Panc1 (cell line): ENCODE measurements at regions not wholly inside any gene's neighbourhood (a gene's known extent, or its start where the extent isn't known, plus 50 kb on each side); places are given as distances from the start of the nearest gene placed in this dataset.

Experiments used
- ATAC-seq: fragments of 200-7000 bp; cut with Tn5 transposase; 2 replicates; pipeline ENCODE4 v1.9.1; 2020; ENCODE audit warnings: mild to moderate bottlenecking, moderate library complexity
- BruUV-seq: library from RNA; stranded (reverse); fragments of 400-500 nt; replicated peaks from 2 replicates; lab custom pipeline; 2021; lab: Mats Ljungman, UMichigan
- CTCF ChIA-PET: fragments of 300-600 bp; sonication (Branson Sonifier 250); formaldehyde crosslinking; loops from one replicate; lab custom pipeline; 2022; ENCODE audit warnings: antibody characterized with exemption; lab: Charles Lee
- POLR2A ChIA-PET: fragments of 300-600 bp; sonication (Branson Sonifier 250); formaldehyde crosslinking; loops from one replicate; lab custom pipeline; 2022; ENCODE audit warnings: antibody characterized with exemption; lab: Charles Lee
- DNase-seq: peaks from one replicate; pipeline ENCODE4 v3.0.0-alpha.2; 2010; ENCODE audit warnings: low read depth, low spot score
- H3K27ac ChIP-seq: 2 replicates; pipeline ENCODE4 v1.5.1; 2011; ENCODE audit warnings: mild to moderate bottlenecking, low read length, inconsistent platforms
- H3K27me3 ChIP-seq: fragments of 200-500 bp; sonication (Bioruptor generic); 2 replicates; pipeline ENCODE4 v1.6.0; 2014; ENCODE audit warnings: low read length, inconsistent platforms; ENCODE audit not compliant: control insufficient read depth, insufficient read depth
- H3K36me3 ChIP-seq: fragments of 200-500 bp; sonication (Bioruptor generic); 2 replicates; pipeline ENCODE4 v1.5.1; 2014; ENCODE audit warnings: inconsistent platforms, mild to moderate bottlenecking, low read length, moderate library complexity; ENCODE audit not compliant: control insufficient read depth, insufficient read depth
- H3K4me1 ChIP-seq: 2 replicates; pipeline ENCODE4 v1.5.1; 2011; ENCODE audit warnings: inconsistent platforms, mild to moderate bottlenecking, low read length, moderate library complexity; ENCODE audit not compliant: control insufficient read depth, insufficient read depth
- H3K4me3 ChIP-seq, 2 experiments: 2 replicates each; pipeline ENCODE4 v1.5.1; 2011 to 2012; ENCODE audit warnings: low read depth in 2 of 2, low read length in 2 of 2, mild to moderate bottlenecking in 2 of 2, inconsistent platforms in 1 of 2, moderate library complexity in 1 of 2
- H3K9me3 ChIP-seq: fragments of 200-500 bp; sonication (Bioruptor generic); 2 replicates; pipeline ENCODE4 v1.5.1; 2014; ENCODE audit warnings: low read depth, mild to moderate bottlenecking, inconsistent platforms, low read length, moderate library complexity; ENCODE audit not compliant: control insufficient read depth, insufficient read depth
- CTCF ChIP-seq: fragments of 450-650 bp; IDR thresholded peaks from 2 replicates; pipeline ENCODE4 v1.5.1; 2017; ENCODE audit warnings: mild to moderate bottlenecking
- POLR2AphosphoS5 ChIP-seq: IDR thresholded peaks from 2 replicates; pipeline ENCODE4 v1.6.1; 2012; ENCODE audit warnings: mild to moderate bottlenecking, low read depth, low read length, moderate library complexity
- REST ChIP-seq, 2 experiments: IDR thresholded peaks; 2 replicates each; pipeline ENCODE4 v1.6.1; 2011 to 2012; ENCODE audit warnings: low read depth in 2 of 2, control low read depth in 1 of 2, low read length in 1 of 2, mild to moderate bottlenecking in 1 of 2, moderate library complexity in 1 of 2; ENCODE audit not compliant: insufficient read depth in 1 of 2
- SIN3A ChIP-seq: IDR thresholded peaks from 2 replicates; pipeline ENCODE4 v1.6.1; 2012; ENCODE audit warnings: low read depth, mild to moderate bottlenecking, low read length, moderate library complexity, borderline replicate concordance; ENCODE audit not compliant: insufficient read depth
- TCF7L2 ChIP-seq: IDR thresholded peaks from 2 replicates; pipeline ENCODE4 v1.6.1; 2011; ENCODE audit warnings: mild to moderate bottlenecking, low read depth, low read length, inconsistent platforms
- in situ Hi-C: cut with HindIII; loops from 2 replicates; pipeline ENCODE4 v1.10.0; 2016; ENCODE audit warnings: low sequenced_read_pairs, low pct_unique_long_range_greater_than_20kb
- intact Hi-C: fragments of 100-400 bp; cut with micrococcal nuclease; formaldehyde crosslinking; loops from one replicate; pipeline ENCODE4 v1.10.0; 2022; ENCODE audit not compliant: unreplicated experiment

DNA sequence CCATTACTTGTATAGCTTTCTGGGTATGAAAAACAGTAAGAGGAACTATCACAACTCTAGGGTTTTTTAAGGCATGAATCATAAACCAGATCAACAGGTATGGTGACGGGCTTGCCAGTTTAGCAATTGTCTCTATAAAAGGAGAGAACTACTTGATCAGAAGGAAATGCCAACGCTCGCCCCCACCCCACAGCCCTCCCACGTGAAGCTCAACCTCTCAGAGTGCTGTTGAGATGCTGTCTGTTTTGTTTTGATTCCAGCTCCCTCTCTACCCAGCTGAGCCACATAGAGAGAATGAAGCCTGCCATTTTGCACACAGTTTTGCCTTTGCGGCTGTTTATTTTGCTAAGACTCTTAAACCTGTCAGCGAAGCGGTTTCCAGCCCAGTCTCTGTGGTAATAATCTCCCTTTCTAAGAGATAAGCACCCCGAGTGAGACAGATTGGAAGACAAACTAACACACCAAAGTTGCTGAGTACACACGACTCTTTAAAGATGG is 257.9 kb upstream of the ANKRD55 start:
- intact Hi-C loops = no loop called here
- Histone ChIP-seq H3K9me3 (no peaks in the 10 kb centered on the region), H3K27me3 (no peaks in the 10 kb centered on the region; the same call in 1 of the 2 replicates), H3K36me3 (no peaks in the 10 kb centered on the region), H3K4me3 (no peak overlapping the region), H3K4me1 (no peaks in the 10 kb centered on the region), H3K27ac (no peak overlapping the region)
- BruUV-seq = no TSS peak
- in situ Hi-C loops = no loop called here
- CTCF ChIA-PET = no interaction called here
- POLR2A ChIA-PET = no interaction called here
- DNase-seq = no peak
- TF ChIP-seq TCF7L2 = no peak
- no peak for ATAC-seq

DNA sequence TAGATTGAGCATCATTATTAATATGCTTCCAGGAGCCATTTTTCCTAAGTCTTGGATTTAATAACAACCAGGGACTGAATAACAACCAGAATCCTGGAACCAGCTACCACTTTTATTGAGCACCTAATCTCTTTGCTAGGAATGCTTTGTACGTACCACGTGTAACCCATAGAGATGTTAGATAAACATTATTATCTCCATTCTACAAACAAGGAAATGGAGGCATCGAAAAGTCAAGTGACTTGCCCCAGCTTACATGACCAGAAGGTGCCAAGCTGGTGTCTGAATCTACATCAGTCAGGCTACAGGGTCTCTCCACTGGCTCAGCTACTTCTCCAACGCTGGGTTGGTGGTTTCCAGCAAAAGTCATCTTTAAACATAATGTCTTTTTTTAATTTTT is 256.1 kb upstream of the ANKRD55 start:
- H3K4me3 ChIP-seq = no peak overlapping the region
- DNase-seq = no peak
- ATAC-seq = no peak
- no peaks in the 10 kb centered on the region for H3K36me3 ChIP-seq
- intact Hi-C loops = loop anchor here (10.0 kb wide), 1 partner anchor 326 kb away; the partner anchor contains the start of gene MAP3K1
- H3K27me3 ChIP-seq = no peaks in the 10 kb centered on the region
- ChIA-PET CTCF (no interaction called here), POLR2A (no interaction called here)
- H3K9me3 ChIP-seq = no peaks in the 10 kb centered on the region
- in situ Hi-C loops = no loop called here
- TF ChIP-seq REST (IDR thresholded peaks at IDR 0.05; ENCODE audit: insufficient read depth in 1 of 2, low read depth in 2 of 2, low read length in 1 of 2) = no peak
- no peak for TF ChIP-seq SIN3A
- no peak for TF ChIP-seq CTCF
- no peak for TF ChIP-seq POLR2AphosphoS5
- TF ChIP-seq TCF7L2 = no peak
- no peak overlapping the region for H3K27ac ChIP-seq
- H3K4me1 ChIP-seq = no peaks in the 10 kb centered on the region
- BruUV-seq = no TSS peak

GRCh38 chr5:56487528-56488115 is 254.5 kb upstream of the ANKRD55 start:
- POLR2A ChIA-PET = no interaction called here
- TF ChIP-seq TCF7L2 = no peak
- TF ChIP-seq POLR2AphosphoS5 = no peak
- TF ChIP-seq REST (IDR thresholded peaks at IDR 0.05; ENCODE audit: insufficient read depth in 1 of 2, low read depth in 2 of 2, low read length in 1 of 2) = no peak
- no peak for TF ChIP-seq SIN3A
- TF ChIP-seq CTCF = no peak
- ATAC-seq = no peak
- no peaks in the 10 kb centered on the region for H3K4me1 ChIP-seq
- intact Hi-C loops (loop anchor here (10.0 kb wide), 1 partner anchor 327 kb away; the partner anchor contains the start of gene MAP3K1), in situ Hi-C loops (no loop called here)
- H3K36me3 ChIP-seq = no peaks in the 10 kb centered on the region
- no peak overlapping the region for H3K4me3 ChIP-seq
- no peaks in the 10 kb centered on the region for H3K27me3 ChIP-seq
- no peak for DNase-seq
- no TSS peak for BruUV-seq
- CTCF ChIA-PET = no interaction called here
- H3K27ac ChIP-seq = no peak overlapping the region
- no peaks in the 10 kb centered on the region for H3K9me3 ChIP-seq
